GM23338 (cell line): ENCODE measurements at regions not wholly inside any gene's neighbourhood (a gene's known extent, or its start where the extent isn't known, plus 50 kb on each side); places are given as distances from the start of the nearest gene placed in this dataset.

Experiments used
- ATAC-seq: fragments of 200-7000 bp; cut with Tn5 transposase; 3 replicates; pipeline ENCODE4 v1.9.1; 2020
- DNase-seq: peaks from one replicate; pipeline ENCODE4 v3.0.0-alpha.2; 2015; ENCODE audit warnings: low spot score
- H2AFZ ChIP-seq: fragments of 200-600 bp; sonication (generic); 2 replicates; pipeline ENCODE4 v1.8.0; 2016; ENCODE audit warnings: antibody characterized with exemption, mild to moderate bottlenecking, moderate library complexity
- H3F3A ChIP-seq: fragments of 200-600 bp; sonication (generic); replicated peaks from 2 replicates; pipeline ENCODE4 v1.8.0; 2017; ENCODE audit warnings: antibody characterized with exemption, mixed run types, low read depth
- H3K27ac ChIP-seq: fragments of 200-600 bp; sonication (generic); 2 replicates; pipeline ENCODE4 v1.6.1; 2016; ENCODE audit warnings: low read depth
- H3K27me3 ChIP-seq: fragments of 200-600 bp; sonication (generic); 2 replicates; pipeline ENCODE4 v1.8.0; 2016; ENCODE audit warnings: mild to moderate bottlenecking, mixed run types, moderate library complexity; ENCODE audit not compliant: insufficient read depth
- H3K36me3 ChIP-seq: fragments of 200-600 bp; sonication (generic); 2 replicates; pipeline ENCODE4 v1.8.0; 2016; ENCODE audit warnings: mild to moderate bottlenecking; ENCODE audit not compliant: insufficient read depth
- H3K4me1 ChIP-seq: fragments of 200-600 bp; sonication (generic); 2 replicates; pipeline ENCODE4 v1.8.0; 2016; ENCODE audit warnings: mild to moderate bottlenecking, moderate library complexity; ENCODE audit not compliant: insufficient read depth
- H3K4me2 ChIP-seq: fragments of 200-600 bp; sonication (generic); 2 replicates; pipeline ENCODE4 v1.7.1; 2017; ENCODE audit warnings: mixed run types
- H3K4me3 ChIP-seq: fragments of 200-600 bp; sonication (generic); 2 replicates; pipeline ENCODE4 v1.6.1; 2016; ENCODE audit warnings: mixed run types
- H3K79me2 ChIP-seq: fragments of 200-600 bp; sonication (generic); replicated peaks from 2 replicates; pipeline ENCODE4 v1.8.0; 2017; ENCODE audit warnings: mild to moderate bottlenecking; ENCODE audit not compliant: insufficient read depth
- H3K9me2 ChIP-seq: fragments of 200-600 bp; sonication (generic); 2 replicates; pipeline ENCODE4 v1.8.0; 2017; ENCODE audit not compliant: insufficient read depth
- H4K20me1 ChIP-seq: fragments of 200-600 bp; sonication (generic); replicated peaks from 2 replicates; pipeline ENCODE4 v1.8.0; 2017; ENCODE audit warnings: mild to moderate bottlenecking; ENCODE audit not compliant: insufficient read depth
- H3K27ac Mint-ChIP-seq: 2 replicates; pipeline ENCODE4 v1.8.0; 2020; ENCODE audit warnings: inconsistent platforms, mild to moderate bottlenecking, moderate library complexity, mixed read lengths
- H3K27me3 Mint-ChIP-seq: 3 replicates; pipeline ENCODE4 v1.8.0; 2022; ENCODE audit warnings: low read depth, mild to moderate bottlenecking, moderate library complexity, mixed read lengths, inconsistent platforms; ENCODE audit not compliant: insufficient read depth, poor library complexity
- H3K36me3 Mint-ChIP-seq: 3 replicates; pipeline ENCODE4 v1.8.0; 2021; ENCODE audit warnings: low read depth, mild to moderate bottlenecking, inconsistent platforms, moderate library complexity, mixed read lengths
- H3K4me1 Mint-ChIP-seq: 3 replicates; pipeline ENCODE4 v1.8.0; 2020; ENCODE audit warnings: mild to moderate bottlenecking, inconsistent platforms, mixed read lengths
- H3K4me3 Mint-ChIP-seq: 3 replicates; pipeline ENCODE4 v1.8.0; 2021; ENCODE audit warnings: moderate library complexity, mild to moderate bottlenecking, inconsistent platforms, mixed read lengths
- H3K9me3 Mint-ChIP-seq: 3 replicates; pipeline ENCODE4 v1.8.0; 2020; ENCODE audit warnings: moderate library complexity, mild to moderate bottlenecking, inconsistent platforms, mixed read lengths
- CREB1 ChIP-seq: fragments of 250-450 bp; sonication (Bioruptor Pico); IDR thresholded peaks from 2 replicates; pipeline ENCODE4 v1.5.0; 2020; ENCODE audit warnings: low read depth, mild to moderate bottlenecking, moderate library complexity
- JUNB ChIP-seq: IDR thresholded peaks from one replicate; pipeline ENCODE4 v1.6.1; 2016; ENCODE audit warnings: antibody characterized with exemption; ENCODE audit not compliant: unreplicated experiment
- NANOG ChIP-seq: IDR thresholded peaks from 2 replicates; pipeline ENCODE4 v1.6.1; 2016; ENCODE audit warnings: antibody characterized with exemption, borderline replicate concordance
- STAT1 ChIP-seq: IDR thresholded peaks from one replicate; pipeline ENCODE4 v1.6.1; 2016; ENCODE audit warnings: antibody characterized with exemption; ENCODE audit not compliant: unreplicated experiment
- ZNF114 ChIP-seq: fragments of 250-450 bp; sonication (Bioruptor Pico); IDR thresholded peaks from 2 replicates; pipeline ENCODE4 v1.5.0; 2020; ENCODE audit warnings: mild to moderate bottlenecking, moderate library complexity
- ZNF331 ChIP-seq: fragments of 250-450 bp; sonication (Bioruptor Pico); IDR thresholded peaks from 2 replicates; pipeline ENCODE4 v1.5.0; 2020; ENCODE audit warnings: low read depth, mild to moderate bottlenecking, moderate library complexity
- TF ChIP-seq, protein P1 (sequence below): IDR thresholded peaks from 2 replicates; pipeline ENCODE4 v1.6.1; 2016; ENCODE audit warnings: antibody characterized with exemption
- TF ChIP-seq, protein P2 (sequence below), 2 experiments: fragments of 200-600 bp in 1 of 2; sonication (generic) in 1 of 2; conservative IDR thresholded peaks; 2 replicates each; pipeline versions ENCODE4 v1.5.1 to v1.6.1; 2016 to 2017; ENCODE audit warnings: antibody characterized with exemption in 2 of 2, low read depth in 2 of 2, mild to moderate bottlenecking in 2 of 2, moderate library complexity in 1 of 2
- TF ChIP-seq, protein P3 (sequence below): IDR thresholded peaks from one replicate; pipeline ENCODE4 v1.6.1; 2018; ENCODE audit warnings: antibody characterized with exemption; ENCODE audit not compliant: unreplicated experiment

DNA sequence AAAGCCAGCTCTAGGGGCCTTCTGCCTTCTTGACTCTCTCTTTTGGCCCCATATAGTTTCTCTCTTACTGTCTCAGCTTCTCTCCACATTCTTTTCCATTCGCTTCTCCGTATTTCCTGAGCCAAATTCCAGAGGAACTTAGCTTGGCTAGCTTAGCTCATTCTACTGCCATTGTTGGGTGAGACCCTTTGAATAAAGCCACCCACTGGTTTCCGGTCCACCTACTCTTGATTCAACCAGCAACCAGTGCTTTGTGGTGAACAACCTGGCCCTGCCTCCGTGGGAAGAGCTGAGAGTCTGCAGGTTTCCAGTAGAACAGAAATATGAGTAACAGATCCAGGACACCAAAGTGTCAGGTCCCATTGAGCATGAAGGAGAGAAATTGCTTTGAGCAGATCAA, 81.3 kb upstream of the ARHGAP20 start (continued):
- TF ChIP-seq STAT1: no peak
- no peak for TF ChIP-seq JUNB
- TF ChIP-seq, protein P1, sequence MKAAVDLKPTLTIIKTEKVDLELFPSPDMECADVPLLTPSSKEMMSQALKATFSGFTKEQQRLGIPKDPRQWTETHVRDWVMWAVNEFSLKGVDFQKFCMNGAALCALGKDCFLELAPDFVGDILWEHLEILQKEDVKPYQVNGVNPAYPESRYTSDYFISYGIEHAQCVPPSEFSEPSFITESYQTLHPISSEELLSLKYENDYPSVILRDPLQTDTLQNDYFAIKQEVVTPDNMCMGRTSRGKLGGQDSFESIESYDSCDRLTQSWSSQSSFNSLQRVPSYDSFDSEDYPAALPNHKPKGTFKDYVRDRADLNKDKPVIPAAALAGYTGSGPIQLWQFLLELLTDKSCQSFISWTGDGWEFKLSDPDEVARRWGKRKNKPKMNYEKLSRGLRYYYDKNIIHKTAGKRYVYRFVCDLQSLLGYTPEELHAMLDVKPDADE: no peak
- no peak for TF ChIP-seq ZNF114 (CRISPR knock-in tag)
- TF ChIP-seq, protein P2, sequence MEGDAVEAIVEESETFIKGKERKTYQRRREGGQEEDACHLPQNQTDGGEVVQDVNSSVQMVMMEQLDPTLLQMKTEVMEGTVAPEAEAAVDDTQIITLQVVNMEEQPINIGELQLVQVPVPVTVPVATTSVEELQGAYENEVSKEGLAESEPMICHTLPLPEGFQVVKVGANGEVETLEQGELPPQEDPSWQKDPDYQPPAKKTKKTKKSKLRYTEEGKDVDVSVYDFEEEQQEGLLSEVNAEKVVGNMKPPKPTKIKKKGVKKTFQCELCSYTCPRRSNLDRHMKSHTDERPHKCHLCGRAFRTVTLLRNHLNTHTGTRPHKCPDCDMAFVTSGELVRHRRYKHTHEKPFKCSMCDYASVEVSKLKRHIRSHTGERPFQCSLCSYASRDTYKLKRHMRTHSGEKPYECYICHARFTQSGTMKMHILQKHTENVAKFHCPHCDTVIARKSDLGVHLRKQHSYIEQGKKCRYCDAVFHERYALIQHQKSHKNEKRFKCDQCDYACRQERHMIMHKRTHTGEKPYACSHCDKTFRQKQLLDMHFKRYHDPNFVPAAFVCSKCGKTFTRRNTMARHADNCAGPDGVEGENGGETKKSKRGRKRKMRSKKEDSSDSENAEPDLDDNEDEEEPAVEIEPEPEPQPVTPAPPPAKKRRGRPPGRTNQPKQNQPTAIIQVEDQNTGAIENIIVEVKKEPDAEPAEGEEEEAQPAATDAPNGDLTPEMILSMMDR (conservative IDR thresholded peaks at IDR 0.05; ENCODE audit: low read depth in 2 of 2): no peak
- TF ChIP-seq ZNF331 (CRISPR knock-in tag): no peak
- no peak for TF ChIP-seq CREB1 (CRISPR knock-in tag)
- TF ChIP-seq, protein P3, sequence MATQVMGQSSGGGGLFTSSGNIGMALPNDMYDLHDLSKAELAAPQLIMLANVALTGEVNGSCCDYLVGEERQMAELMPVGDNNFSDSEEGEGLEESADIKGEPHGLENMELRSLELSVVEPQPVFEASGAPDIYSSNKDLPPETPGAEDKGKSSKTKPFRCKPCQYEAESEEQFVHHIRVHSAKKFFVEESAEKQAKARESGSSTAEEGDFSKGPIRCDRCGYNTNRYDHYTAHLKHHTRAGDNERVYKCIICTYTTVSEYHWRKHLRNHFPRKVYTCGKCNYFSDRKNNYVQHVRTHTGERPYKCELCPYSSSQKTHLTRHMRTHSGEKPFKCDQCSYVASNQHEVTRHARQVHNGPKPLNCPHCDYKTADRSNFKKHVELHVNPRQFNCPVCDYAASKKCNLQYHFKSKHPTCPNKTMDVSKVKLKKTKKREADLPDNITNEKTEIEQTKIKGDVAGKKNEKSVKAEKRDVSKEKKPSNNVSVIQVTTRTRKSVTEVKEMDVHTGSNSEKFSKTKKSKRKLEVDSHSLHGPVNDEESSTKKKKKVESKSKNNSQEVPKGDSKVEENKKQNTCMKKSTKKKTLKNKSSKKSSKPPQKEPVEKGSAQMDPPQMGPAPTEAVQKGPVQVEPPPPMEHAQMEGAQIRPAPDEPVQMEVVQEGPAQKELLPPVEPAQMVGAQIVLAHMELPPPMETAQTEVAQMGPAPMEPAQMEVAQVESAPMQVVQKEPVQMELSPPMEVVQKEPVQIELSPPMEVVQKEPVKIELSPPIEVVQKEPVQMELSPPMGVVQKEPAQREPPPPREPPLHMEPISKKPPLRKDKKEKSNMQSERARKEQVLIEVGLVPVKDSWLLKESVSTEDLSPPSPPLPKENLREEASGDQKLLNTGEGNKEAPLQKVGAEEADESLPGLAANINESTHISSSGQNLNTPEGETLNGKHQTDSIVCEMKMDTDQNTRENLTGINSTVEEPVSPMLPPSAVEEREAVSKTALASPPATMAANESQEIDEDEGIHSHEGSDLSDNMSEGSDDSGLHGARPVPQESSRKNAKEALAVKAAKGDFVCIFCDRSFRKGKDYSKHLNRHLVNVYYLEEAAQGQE: no peak

DNA sequence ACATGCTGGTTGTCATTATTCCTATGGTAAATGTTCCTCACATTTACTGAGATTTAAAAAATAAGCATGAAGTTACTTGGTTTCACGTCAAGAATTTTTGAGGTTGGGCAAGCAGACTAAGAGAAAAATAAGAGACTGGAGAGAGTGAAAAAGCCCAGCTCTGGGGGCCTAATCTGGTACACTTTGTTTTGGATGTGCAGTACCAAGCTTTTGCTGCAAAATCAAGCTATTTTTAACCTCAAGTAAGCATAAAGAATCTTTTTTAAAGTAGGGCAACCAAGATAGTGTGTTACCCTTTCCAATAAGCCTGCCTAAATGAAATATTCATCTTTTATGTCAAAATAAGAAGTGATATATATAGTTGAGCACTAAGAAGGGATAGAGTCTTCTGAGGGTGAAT, 79.4 kb upstream of the ARHGAP20 start:
- H3K4me3 Mint-ChIP-seq: no peak overlapping the region
- H2AFZ ChIP-seq: no peak overlapping the region
- no peak overlapping the region for H3K4me3 ChIP-seq
- ATAC-seq (no peak), DNase-seq (no peak)
- no peaks in the 10 kb centered on the region for H3K79me2 ChIP-seq
- no peak overlapping the region for H3K4me2 ChIP-seq
- H3K36me3 ChIP-seq: no peaks in the 10 kb centered on the region
- H3K36me3 Mint-ChIP-seq: no peaks in the 10 kb centered on the region
- H3K27me3 ChIP-seq: no peaks in the 10 kb centered on the region
- peaks cover 3% of the 10 kb centered on the region; the same call in 2 of the 3 replicates for H3K9me3 Mint-ChIP-seq
- H3K9me2 ChIP-seq: no peaks in the 10 kb centered on the region; the same call in 1 of the 2 replicates
- H3K4me1 Mint-ChIP-seq: peaks cover 4% of the 10 kb centered on the region; the same call in 2 of the 3 replicates
- no peak overlapping the region for H3K27ac Mint-ChIP-seq
- H4K20me1 ChIP-seq: no peaks in the 10 kb centered on the region
- no peaks in the 10 kb centered on the region for H3F3A ChIP-seq
- H3K27ac ChIP-seq: no peak overlapping the region
- H3K27me3 Mint-ChIP-seq: no peaks in the 10 kb centered on the region
- TF ChIP-seq NANOG: no peak
- H3K4me1 ChIP-seq: no peaks in the 10 kb centered on the region
